PC-9 (cell line): ENCODE measurements at regions not wholly inside any gene's neighbourhood (a gene's known extent, or its start where the extent isn't known, plus 50 kb on each side); places are given as distances from the start of the nearest gene placed in this dataset.

Source experiments
- EZH2 ChIP-seq: fragments of 200-600 bp; sonication (generic); IDR thresholded peaks from 2 replicates; pipeline ENCODE4 v1.8.0; 2017; ENCODE audit warnings: antibody characterized with exemption, low read depth
- TF ChIP-seq, protein P1 (sequence below): fragments of 200-600 bp; sonication (generic); conservative IDR thresholded peaks from 2 replicates; pipeline ENCODE4 v1.6.1; 2017; ENCODE audit warnings: mixed run types, antibody characterized with exemption, mild to moderate bottlenecking, moderate library complexity

DNA sequence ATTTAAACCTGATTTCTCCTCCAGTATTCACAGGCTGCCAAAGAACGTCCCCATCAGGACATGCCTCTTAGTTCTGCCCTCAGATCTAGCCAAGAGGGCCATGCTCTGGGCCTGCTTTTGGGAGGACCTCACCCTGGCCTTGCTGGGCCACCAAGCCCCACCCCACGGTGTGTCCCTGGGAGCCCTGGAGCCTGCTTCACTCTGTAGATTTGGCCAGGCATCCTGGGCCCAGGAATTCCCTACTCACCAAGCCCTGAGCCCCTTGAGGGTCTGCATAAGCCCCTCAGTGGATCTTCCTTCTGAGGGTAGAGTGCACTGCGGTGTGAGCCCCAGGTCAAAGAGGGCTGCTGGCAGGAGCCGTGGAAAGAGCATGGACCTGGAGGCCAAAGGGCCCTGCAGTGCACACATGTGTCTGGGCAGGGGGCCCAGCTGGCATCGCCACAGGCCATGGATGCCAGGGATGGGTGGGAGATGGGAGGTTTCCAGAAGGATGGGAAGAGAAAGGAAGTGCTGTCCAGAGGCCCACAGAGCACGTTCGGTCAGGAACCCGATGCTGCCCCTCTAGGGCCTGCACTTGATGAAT, 98.0 kb downstream of the DACT2 start:
- no peak for TF ChIP-seq EZH2
- TF ChIP-seq, protein P1, sequence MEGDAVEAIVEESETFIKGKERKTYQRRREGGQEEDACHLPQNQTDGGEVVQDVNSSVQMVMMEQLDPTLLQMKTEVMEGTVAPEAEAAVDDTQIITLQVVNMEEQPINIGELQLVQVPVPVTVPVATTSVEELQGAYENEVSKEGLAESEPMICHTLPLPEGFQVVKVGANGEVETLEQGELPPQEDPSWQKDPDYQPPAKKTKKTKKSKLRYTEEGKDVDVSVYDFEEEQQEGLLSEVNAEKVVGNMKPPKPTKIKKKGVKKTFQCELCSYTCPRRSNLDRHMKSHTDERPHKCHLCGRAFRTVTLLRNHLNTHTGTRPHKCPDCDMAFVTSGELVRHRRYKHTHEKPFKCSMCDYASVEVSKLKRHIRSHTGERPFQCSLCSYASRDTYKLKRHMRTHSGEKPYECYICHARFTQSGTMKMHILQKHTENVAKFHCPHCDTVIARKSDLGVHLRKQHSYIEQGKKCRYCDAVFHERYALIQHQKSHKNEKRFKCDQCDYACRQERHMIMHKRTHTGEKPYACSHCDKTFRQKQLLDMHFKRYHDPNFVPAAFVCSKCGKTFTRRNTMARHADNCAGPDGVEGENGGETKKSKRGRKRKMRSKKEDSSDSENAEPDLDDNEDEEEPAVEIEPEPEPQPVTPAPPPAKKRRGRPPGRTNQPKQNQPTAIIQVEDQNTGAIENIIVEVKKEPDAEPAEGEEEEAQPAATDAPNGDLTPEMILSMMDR, result no peak
